ENCODE measurements at regions not wholly inside any gene's neighbourhood (a gene's known extent, or its start where the extent isn't known, plus 50 kb on each side); places are given as distances from the start of the nearest gene placed in this dataset.

GRCh38 chr17:79186406-79186805 lies 111.8 kb downstream of the ENGASE start:
- no peak for TF ChIP-seq RAD21 (IDR thresholded peaks at IDR 0.05; ENCODE audit: low read depth)
- TF ChIP-seq EGR1 (IDR thresholded peaks at IDR 0.05) = no peak
- TF ChIP-seq FOXM1 (IDR thresholded peaks at IDR 0.05; ENCODE audit: borderline replicate concordance, low read depth) = no peak
- no peak for TF ChIP-seq USF1 (IDR thresholded peaks at IDR 0.05)
- no peak for TF ChIP-seq TCF12 (IDR thresholded peaks at IDR 0.05; ENCODE audit: low read depth)

DNA sequence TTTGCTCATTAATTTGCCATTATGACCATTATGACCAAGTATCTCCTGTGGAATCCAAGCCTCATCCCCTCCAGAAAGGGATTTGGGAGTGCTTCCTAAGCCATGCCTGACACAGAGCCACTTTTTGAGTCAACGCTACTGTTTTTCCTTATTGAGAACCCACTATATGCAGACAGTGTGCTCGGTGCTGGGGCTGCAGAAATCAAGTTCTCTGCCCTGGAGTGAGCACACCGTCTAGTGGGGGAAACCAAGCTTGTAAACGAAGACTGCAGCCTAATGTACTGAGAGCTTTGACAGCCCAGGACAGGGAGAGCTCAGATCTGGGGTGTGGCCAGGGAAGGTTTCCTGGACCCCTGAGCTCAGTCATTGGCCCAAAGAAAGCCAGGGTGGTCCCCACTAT lies 111.0 kb downstream of the ENGASE start:
- TF ChIP-seq NFIC (IDR thresholded peaks at IDR 0.05) (no peak), EP300 (IDR thresholded peaks at IDR 0.05; ENCODE audit: borderline replicate concordance) (no peak), CEBPB (IDR thresholded peaks at IDR 0.05) (no peak), MAX (IDR thresholded peaks at IDR 0.05) (no peak), TCF12 (IDR thresholded peaks at IDR 0.05; ENCODE audit: low read depth) (no peak), YY1 (IDR thresholded peaks at IDR 0.05; ENCODE audit: low read depth) (no peak)

GRCh38 chr17:79184219-79184618 lies 109.6 kb downstream of the ENGASE start:
- no peak for TF ChIP-seq EGR1 (IDR thresholded peaks at IDR 0.05)
- TF ChIP-seq, protein P1, sequence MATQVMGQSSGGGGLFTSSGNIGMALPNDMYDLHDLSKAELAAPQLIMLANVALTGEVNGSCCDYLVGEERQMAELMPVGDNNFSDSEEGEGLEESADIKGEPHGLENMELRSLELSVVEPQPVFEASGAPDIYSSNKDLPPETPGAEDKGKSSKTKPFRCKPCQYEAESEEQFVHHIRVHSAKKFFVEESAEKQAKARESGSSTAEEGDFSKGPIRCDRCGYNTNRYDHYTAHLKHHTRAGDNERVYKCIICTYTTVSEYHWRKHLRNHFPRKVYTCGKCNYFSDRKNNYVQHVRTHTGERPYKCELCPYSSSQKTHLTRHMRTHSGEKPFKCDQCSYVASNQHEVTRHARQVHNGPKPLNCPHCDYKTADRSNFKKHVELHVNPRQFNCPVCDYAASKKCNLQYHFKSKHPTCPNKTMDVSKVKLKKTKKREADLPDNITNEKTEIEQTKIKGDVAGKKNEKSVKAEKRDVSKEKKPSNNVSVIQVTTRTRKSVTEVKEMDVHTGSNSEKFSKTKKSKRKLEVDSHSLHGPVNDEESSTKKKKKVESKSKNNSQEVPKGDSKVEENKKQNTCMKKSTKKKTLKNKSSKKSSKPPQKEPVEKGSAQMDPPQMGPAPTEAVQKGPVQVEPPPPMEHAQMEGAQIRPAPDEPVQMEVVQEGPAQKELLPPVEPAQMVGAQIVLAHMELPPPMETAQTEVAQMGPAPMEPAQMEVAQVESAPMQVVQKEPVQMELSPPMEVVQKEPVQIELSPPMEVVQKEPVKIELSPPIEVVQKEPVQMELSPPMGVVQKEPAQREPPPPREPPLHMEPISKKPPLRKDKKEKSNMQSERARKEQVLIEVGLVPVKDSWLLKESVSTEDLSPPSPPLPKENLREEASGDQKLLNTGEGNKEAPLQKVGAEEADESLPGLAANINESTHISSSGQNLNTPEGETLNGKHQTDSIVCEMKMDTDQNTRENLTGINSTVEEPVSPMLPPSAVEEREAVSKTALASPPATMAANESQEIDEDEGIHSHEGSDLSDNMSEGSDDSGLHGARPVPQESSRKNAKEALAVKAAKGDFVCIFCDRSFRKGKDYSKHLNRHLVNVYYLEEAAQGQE (IDR thresholded peaks at IDR 0.05; ENCODE audit: low read depth) = no peak
- TF ChIP-seq MAX (IDR thresholded peaks at IDR 0.05) = no peak
- no peak for TF ChIP-seq ZBTB7A (IDR thresholded peaks at IDR 0.05; ENCODE audit: low read depth)
- TF ChIP-seq TEAD4 (IDR thresholded peaks at IDR 0.05) = no peak
- no peak for TF ChIP-seq EP300 (IDR thresholded peaks at IDR 0.05; ENCODE audit: borderline replicate concordance)

- TF ChIP-seq TCF12 (IDR thresholded peaks at IDR 0.05; ENCODE audit: low read depth) (no peak), CREB1 (IDR thresholded peaks at IDR 0.05; ENCODE audit: low read depth) (no peak), NFIC (IDR thresholded peaks at IDR 0.05) (no peak), USF1 (IDR thresholded peaks at IDR 0.05) (no peak)
Observed at GRCh38 chr17:79183293-79184158, 108.9 kb downstream of the ENGASE start.

- TF ChIP-seq NFIC (IDR thresholded peaks at IDR 0.05) = no peak
- TF ChIP-seq MAX (IDR thresholded peaks at IDR 0.05) = no peak
Observed at GRCh38 chr17:79183043-79183292, 108.3 kb downstream of the ENGASE start.

DNA sequence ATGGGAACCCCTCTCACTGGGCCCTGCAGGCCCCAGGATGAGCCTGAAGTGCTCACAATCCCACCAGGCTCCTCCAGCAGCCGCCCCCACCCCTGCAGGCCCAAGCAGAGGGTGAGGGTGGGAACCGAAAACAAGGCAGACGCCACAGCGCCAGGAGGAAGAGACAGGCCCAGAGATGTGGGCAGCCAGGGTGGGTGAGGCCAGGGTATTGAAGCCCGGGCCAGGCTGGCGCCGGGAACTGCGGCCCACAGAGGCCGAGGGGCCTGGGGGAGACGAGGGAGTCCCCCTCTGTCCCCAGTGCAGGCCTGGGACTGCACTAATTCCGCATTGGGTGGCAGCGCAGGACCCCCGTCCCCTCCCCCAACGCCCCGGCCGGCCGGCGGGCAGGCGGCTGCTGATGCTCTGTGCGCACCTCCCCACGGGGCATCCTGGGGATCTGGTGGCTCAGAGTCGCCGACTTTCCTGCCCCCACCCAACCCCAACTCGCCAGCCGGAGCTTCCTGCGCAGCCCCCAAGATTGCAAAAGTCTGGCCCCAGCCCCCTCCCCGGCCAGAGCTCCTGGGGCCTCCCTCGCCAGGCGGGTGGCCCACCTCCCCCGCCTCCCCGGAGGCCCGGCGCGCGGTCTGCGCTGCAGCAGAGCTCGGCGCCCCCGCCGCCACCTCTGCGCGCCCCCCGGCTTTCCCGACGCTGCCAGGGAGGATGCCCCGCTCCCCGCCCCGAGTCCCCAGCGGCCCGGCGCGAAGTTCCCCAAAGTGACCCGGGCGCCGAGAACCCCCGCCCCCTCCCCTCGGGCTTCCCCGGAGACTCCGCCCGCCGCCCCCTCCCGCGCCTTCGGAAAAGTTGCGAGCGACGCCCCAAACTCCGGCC lies 107.8 kb downstream of the ENGASE start:
- TF ChIP-seq TEAD4 (IDR thresholded peaks at IDR 0.05) (no peak), YY1 (IDR thresholded peaks at IDR 0.05; ENCODE audit: low read depth) (no peak), TCF12 (IDR thresholded peaks at IDR 0.05; ENCODE audit: low read depth) (no peak), EP300 (IDR thresholded peaks at IDR 0.05; ENCODE audit: borderline replicate concordance) (no peak)
- TF ChIP-seq, protein P1 (IDR thresholded peaks at IDR 0.05; ENCODE audit: low read depth) = no peak
